ENCODE measurements at regions not wholly inside any gene's neighbourhood (a gene's known extent, or its start where the extent isn't known, plus 50 kb on each side); places are given as distances from the start of the nearest gene placed in this dataset.

- TF ChIP-seq ZNF398 (CRISPR knock-in tag; IDR thresholded peaks at IDR 0.05) (no peak), PHB2 (IDR thresholded peaks at IDR 0.05; ENCODE audit: low read depth) (peak; percentile 96), MTA3 (IDR thresholded peaks at IDR 0.05; ENCODE audit: borderline replicate concordance) (0 out of 2 replicates have a peak, but pooled peaks have one; percentile 19), BRD9 (IDR thresholded peaks at IDR 0.05; ENCODE audit: low read depth, partially characterized antibody) (peak; percentile 33), SMAD1 (IDR thresholded peaks at IDR 0.05; ENCODE audit: low read depth, low read length, partially characterized antibody) (peak; percentile 77), ZMIZ1 (IDR thresholded peaks at IDR 0.05; ENCODE audit: low read depth in 2 of 2, low read length in 2 of 2) (peak in 1 of 2 experiments; percentile 92; a peak in 2 of 4 replicates), ARID3A (IDR thresholded peaks at IDR 0.05; ENCODE audit: borderline replicate concordance, low read depth, low read length) (peak; percentile 8; the same call in 1 of the 2 replicates), ZNF354B (CRISPR knock-in tag; IDR thresholded peaks at IDR 0.05) (no peak), ZNF57 (CRISPR knock-in tag; IDR thresholded peaks at IDR 0.05) (no peak), PML (IDR thresholded peaks at IDR 0.05; ENCODE audit: low read length) (peak; percentile 99), HES1 (IDR thresholded peaks at IDR 0.05; ENCODE audit: low read depth) (peak; percentile 17; the same call in 1 of the 2 replicates), ATF3 (IDR thresholded peaks at IDR 0.05) (peak; percentile 28; the same call in 1 of the 2 replicates), ATF3 (CRISPR knock-in tag; conservative IDR thresholded peaks at IDR 0.05) (no peak), KLF16 (IDR thresholded peaks at IDR 0.05) (peak; percentile 95), CXXC5 (CRISPR knock-in tag; IDR thresholded peaks at IDR 0.05) (peak; percentile 70), ZNF766 (CRISPR knock-in tag; conservative IDR thresholded peaks at IDR 0.05) (0 out of 2 replicates have a peak, but pooled peaks have one; percentile 57)
These were observed 507.6 kb downstream of the SUCLG1 start (continued) for GRCh38 chr2:83951378-83951947.
